Activated T-helper 1 cell treated with anti-CD3 and anti-CD28 coated beads, Interleukin-12 subunit alpha, Interleukin-12 subunit beta, Interleukin-2, Interleukin-4 antibody, amounts not matched to agents 30 ng/mL and 10 ng/mL and 1 ng/mL, durations not matched to agents 14 hours and 24 hours and 36 hours (primary cell): ENCODE measurements at regions not wholly inside any gene's neighbourhood (a gene's known extent, or its start where the extent isn't known, plus 50 kb on each side); places are given as distances from the start of the nearest gene placed in this dataset.
"Not testable (repeated sequence)": the region's sequence is repeated elsewhere in the genome, so short reads cannot be mapped to it uniquely, and the experiment has no call there.

Experiments
- DNase-seq: peaks from one replicate; pipeline ENCODE4 v3.0.0; 2021; ENCODE audit warnings: low spot score
- H3K27ac Mint-ChIP-seq: one replicate; pipeline ENCODE4 v1.8.0; 2021; ENCODE audit warnings: mild to moderate bottlenecking, mixed read lengths
- H3K27me3 Mint-ChIP-seq: one replicate; pipeline ENCODE4 v1.8.0; 2022; ENCODE audit warnings: mild to moderate bottlenecking, moderate library complexity, mixed read lengths; ENCODE audit not compliant: insufficient read depth
- H3K36me3 Mint-ChIP-seq: one replicate; pipeline ENCODE4 v1.8.0; 2021; ENCODE audit warnings: low read depth, mixed read lengths
- H3K4me1 Mint-ChIP-seq: one replicate; pipeline ENCODE4 v1.8.0; 2021; ENCODE audit warnings: low read depth, mixed read lengths
- H3K4me3 Mint-ChIP-seq: one replicate; pipeline ENCODE4 v1.8.0; 2021; ENCODE audit warnings: mild to moderate bottlenecking, moderate library complexity, mixed read lengths
- H3K9me3 Mint-ChIP-seq: one replicate; pipeline ENCODE4 v1.8.0; 2021; ENCODE audit warnings: mixed read lengths
- intact Hi-C: fragments of 100-400 bp; cut with micrococcal nuclease; formaldehyde crosslinking; loops from one replicate; pipeline ENCODE4 v1.15.1; 2024

- Mint-ChIP-seq H3K4me1 (no peaks in the 10 kb centered on the region), H3K9me3 (no peaks in the 10 kb centered on the region), H3K4me3 (no peak overlapping the region), H3K27ac (no peak overlapping the region), H3K27me3 (no peaks in the 10 kb centered on the region), H3K36me3 (no peaks in the 10 kb centered on the region)
- no peak for DNase-seq
- intact Hi-C loops: no loop called here
These were observed 888.6 kb downstream of the DIAPH3 start for GRCh38 chr13:59274958-59275727.

- intact Hi-C loops: no loop called here
- no peaks in the 10 kb centered on the region for H3K27me3 Mint-ChIP-seq
- no peaks in the 10 kb centered on the region for H3K9me3 Mint-ChIP-seq
- no peak overlapping the region for H3K4me3 Mint-ChIP-seq
- no peak overlapping the region for H3K27ac Mint-ChIP-seq
- H3K4me1 Mint-ChIP-seq: no peaks in the 10 kb centered on the region
- no peak for DNase-seq
- no peaks in the 10 kb centered on the region for H3K36me3 Mint-ChIP-seq
These were observed 887.3 kb downstream of the DIAPH3 start for GRCh38 chr13:59276436-59276835.

GRCh38 chr13:59277106-59277505 lies 886.6 kb downstream of the DIAPH3 start:
- no peak for DNase-seq
- H3K4me3 Mint-ChIP-seq: no peak overlapping the region
- no peaks in the 10 kb centered on the region for H3K9me3 Mint-ChIP-seq
- intact Hi-C loops: no loop called here
- H3K36me3 Mint-ChIP-seq: no peaks in the 10 kb centered on the region
- H3K4me1 Mint-ChIP-seq: no peaks in the 10 kb centered on the region
- no peak overlapping the region for H3K27ac Mint-ChIP-seq
- H3K27me3 Mint-ChIP-seq: no peaks in the 10 kb centered on the region

- Mint-ChIP-seq H3K4me1 (no peaks in the 10 kb centered on the region), H3K27me3 (no peaks in the 10 kb centered on the region), H3K36me3 (no peaks in the 10 kb centered on the region), H3K27ac (no peak overlapping the region), H3K9me3 (no peaks in the 10 kb centered on the region), H3K4me3 (no peak overlapping the region)
- intact Hi-C loops: no loop called here
- no peak for DNase-seq
These were observed 884.7 kb downstream of the DIAPH3 start for GRCh38 chr13:59279028-59279427.

GRCh38 chr13:59279576-59279975 lies 884.2 kb downstream of the DIAPH3 start:
- Mint-ChIP-seq H3K4me3 (no peak overlapping the region), H3K27me3 (no peaks in the 10 kb centered on the region), H3K9me3 (no peaks in the 10 kb centered on the region), H3K4me1 (no peaks in the 10 kb centered on the region), H3K27ac (no peak overlapping the region), H3K36me3 (no peaks in the 10 kb centered on the region)
- intact Hi-C loops: no loop called here
- DNase-seq: no peak

- no peaks in the 10 kb centered on the region for H3K36me3 Mint-ChIP-seq
These were observed 883.4 kb downstream of the DIAPH3 start for GRCh38 chr13:59280297-59280696.

DNA sequence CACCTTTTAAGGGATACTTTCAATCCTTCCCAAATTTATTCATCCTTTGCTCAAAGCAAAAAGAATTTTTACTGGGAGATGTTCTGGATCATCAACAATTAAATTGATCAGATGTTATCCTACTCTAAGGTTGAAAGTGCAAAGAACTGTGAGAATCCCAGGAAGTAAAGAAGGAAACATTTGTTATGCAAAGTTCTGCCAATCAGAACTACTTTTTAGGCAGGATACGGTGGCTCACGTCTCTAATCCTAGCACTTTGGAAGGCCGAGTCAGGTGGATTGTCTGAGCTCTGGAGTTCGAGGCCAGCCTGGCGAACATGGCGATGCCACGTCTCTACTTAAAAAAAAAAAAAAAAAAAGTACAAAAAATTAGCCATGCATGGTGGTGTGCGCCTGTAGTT lies 882.3 kb downstream of the DIAPH3 start:
- Mint-ChIP-seq H3K27ac (no peak overlapping the region), H3K27me3 (no peaks in the 10 kb centered on the region), H3K4me1 (no peaks in the 10 kb centered on the region), H3K4me3 (no peak overlapping the region), H3K36me3 (no peaks in the 10 kb centered on the region), H3K9me3 (no peaks in the 10 kb centered on the region)
- intact Hi-C loops: no loop called here
- DNase-seq: no peak

More at GRCh38 chr13:59280297-59280696, 883.4 kb downstream of the DIAPH3 start:
- H3K4me3 Mint-ChIP-seq: no peak overlapping the region
- no peaks in the 10 kb centered on the region for H3K4me1 Mint-ChIP-seq
- intact Hi-C loops: no loop called here
- H3K9me3 Mint-ChIP-seq: no peaks in the 10 kb centered on the region
- DNase-seq: no peak
- H3K27me3 Mint-ChIP-seq: no peaks in the 10 kb centered on the region
- no peak overlapping the region for H3K27ac Mint-ChIP-seq

- H3K27ac Mint-ChIP-seq, DNase-seq, intact Hi-C loops, H3K9me3 Mint-ChIP-seq, H3K27me3 Mint-ChIP-seq, H3K4me3 Mint-ChIP-seq, H3K4me1 Mint-ChIP-seq, H3K36me3 Mint-ChIP-seq: not testable (repeated sequence)
These were observed 871.5 kb downstream of the DIAPH3 start for GRCh38 chr13:59292240-59292639.

DNA sequence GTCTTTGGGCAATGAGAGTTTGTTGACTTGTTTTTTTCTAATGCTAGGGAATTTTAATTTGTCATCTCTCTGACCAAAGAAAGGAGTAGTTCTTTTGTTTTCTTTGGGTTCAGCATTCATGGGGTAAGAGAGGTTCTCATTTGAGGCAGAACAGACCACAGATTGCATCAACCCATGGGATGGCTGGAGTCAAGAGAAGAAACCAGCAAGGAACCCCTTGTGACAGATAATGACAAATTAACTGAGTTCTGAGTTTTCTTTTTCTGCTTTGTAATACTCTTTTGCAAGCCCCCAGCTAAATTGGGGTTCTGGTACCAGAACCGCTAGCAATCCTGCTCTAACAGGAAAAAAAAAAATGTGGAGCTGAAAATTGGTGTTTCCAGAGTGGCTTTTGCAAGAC lies 864.1 kb downstream of the DIAPH3 start:
- no peaks in the 10 kb centered on the region for H3K9me3 Mint-ChIP-seq
- H3K4me1 Mint-ChIP-seq: no peaks in the 10 kb centered on the region
- no peaks in the 10 kb centered on the region for H3K27me3 Mint-ChIP-seq
- intact Hi-C loops: no loop called here
- no peaks in the 10 kb centered on the region for H3K36me3 Mint-ChIP-seq
- H3K27ac Mint-ChIP-seq: no peak overlapping the region
- H3K4me3 Mint-ChIP-seq: no peak overlapping the region
- no peak for DNase-seq

DNA sequence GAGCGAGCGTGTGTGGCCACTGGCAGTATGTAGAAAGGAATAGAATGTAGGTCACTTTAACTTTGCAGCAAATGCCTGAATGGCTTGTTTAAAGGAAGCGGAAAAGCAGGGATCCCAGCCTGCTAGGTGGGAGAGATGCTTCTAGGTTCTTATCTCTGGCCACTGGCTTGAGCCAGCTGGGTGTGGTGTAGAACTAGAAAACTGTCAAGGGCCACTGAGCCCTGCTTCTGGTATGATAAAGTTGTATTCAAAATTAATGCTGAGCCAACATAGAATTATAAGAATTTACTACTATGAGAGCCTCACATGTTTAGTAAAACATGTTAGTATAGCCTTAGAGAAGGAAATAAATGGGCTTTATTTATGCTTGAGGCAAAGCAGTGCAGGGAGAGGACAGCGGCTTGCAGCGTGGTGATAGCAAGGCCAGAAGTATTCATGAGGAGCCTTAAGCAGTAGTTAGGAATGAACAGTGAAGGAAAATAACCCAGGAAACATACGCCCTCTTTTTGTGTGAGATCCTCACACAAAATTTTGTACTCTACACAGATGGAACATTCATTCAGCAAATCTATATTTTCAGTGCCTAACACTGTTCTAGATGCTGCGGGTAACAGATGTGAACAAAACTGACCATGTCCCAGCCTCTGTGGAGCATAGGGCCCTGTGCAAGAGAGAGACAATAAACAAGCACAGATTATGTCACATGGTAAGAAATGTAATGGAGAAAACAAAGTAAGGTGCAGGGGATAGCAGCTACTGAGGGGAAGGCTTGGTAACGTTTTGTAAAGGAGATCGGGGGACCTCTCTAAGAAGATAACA lies 863.2 kb downstream of the DIAPH3 start:
- Mint-ChIP-seq H3K36me3 (no peaks in the 10 kb centered on the region), H3K9me3 (no peaks in the 10 kb centered on the region), H3K4me3 (no peak overlapping the region), H3K27me3 (no peaks in the 10 kb centered on the region), H3K4me1 (no peaks in the 10 kb centered on the region), H3K27ac (no peak overlapping the region)
- intact Hi-C loops: no loop called here
- DNase-seq: no peak

DNA sequence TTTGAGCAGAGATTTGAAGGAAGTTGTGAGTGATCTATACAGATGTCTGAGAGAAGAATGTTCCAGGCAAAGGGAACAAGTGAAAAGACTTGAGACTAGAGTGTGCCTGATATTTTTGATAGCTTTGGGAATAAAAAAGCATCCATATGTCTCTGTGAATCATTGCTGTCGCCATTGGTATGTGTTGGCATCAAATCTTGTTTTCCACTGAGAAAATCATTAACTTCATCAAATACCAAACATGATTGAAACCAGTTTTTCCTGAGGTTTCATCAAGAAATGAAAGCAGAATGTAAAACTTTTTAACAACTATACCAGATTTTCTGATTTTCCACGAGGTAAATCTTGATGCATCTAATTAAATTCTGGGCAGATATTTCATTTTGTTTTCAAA lies 862.6 kb downstream of the DIAPH3 start:
- Mint-ChIP-seq H3K27me3 (no peaks in the 10 kb centered on the region), H3K4me3 (no peak overlapping the region), H3K27ac (no peak overlapping the region), H3K4me1 (no peaks in the 10 kb centered on the region), H3K36me3 (no peaks in the 10 kb centered on the region), H3K9me3 (no peaks in the 10 kb centered on the region)
- no peak for DNase-seq
- intact Hi-C loops: no loop called here

- H3K4me1 Mint-ChIP-seq: no peaks in the 10 kb centered on the region
- no peak for DNase-seq
- no peaks in the 10 kb centered on the region for H3K36me3 Mint-ChIP-seq
- no peak overlapping the region for H3K4me3 Mint-ChIP-seq
- no peaks in the 10 kb centered on the region for H3K9me3 Mint-ChIP-seq
- H3K27ac Mint-ChIP-seq: no peak overlapping the region
- H3K27me3 Mint-ChIP-seq: no peaks in the 10 kb centered on the region
- intact Hi-C loops: no loop called here
These were observed 860.3 kb downstream of the DIAPH3 start for GRCh38 chr13:59303433-59303832.

- Mint-ChIP-seq H3K4me3 (no peak overlapping the region), H3K27ac (no peak overlapping the region), H3K27me3 (no peaks in the 10 kb centered on the region), H3K9me3 (no peaks in the 10 kb centered on the region), H3K36me3 (no peaks in the 10 kb centered on the region), H3K4me1 (no peaks in the 10 kb centered on the region)
- DNase-seq: no peak
- intact Hi-C loops: no loop called here
These were observed 859.1 kb downstream of the DIAPH3 start for GRCh38 chr13:59304596-59304995.
